ENCODE measurements at regions not wholly inside any gene's neighbourhood (a gene's known extent, or its start where the extent isn't known, plus 50 kb on each side); places are given as distances from the start of the nearest gene placed in this dataset.

GRCh38 chr6:74939721-74940620 is 265.9 kb downstream of the COL12A1 start:
- TF ChIP-seq POLR2A (IDR thresholded peaks at IDR 0.05): no peak
- TF ChIP-seq, protein P1, sequence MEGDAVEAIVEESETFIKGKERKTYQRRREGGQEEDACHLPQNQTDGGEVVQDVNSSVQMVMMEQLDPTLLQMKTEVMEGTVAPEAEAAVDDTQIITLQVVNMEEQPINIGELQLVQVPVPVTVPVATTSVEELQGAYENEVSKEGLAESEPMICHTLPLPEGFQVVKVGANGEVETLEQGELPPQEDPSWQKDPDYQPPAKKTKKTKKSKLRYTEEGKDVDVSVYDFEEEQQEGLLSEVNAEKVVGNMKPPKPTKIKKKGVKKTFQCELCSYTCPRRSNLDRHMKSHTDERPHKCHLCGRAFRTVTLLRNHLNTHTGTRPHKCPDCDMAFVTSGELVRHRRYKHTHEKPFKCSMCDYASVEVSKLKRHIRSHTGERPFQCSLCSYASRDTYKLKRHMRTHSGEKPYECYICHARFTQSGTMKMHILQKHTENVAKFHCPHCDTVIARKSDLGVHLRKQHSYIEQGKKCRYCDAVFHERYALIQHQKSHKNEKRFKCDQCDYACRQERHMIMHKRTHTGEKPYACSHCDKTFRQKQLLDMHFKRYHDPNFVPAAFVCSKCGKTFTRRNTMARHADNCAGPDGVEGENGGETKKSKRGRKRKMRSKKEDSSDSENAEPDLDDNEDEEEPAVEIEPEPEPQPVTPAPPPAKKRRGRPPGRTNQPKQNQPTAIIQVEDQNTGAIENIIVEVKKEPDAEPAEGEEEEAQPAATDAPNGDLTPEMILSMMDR (IDR thresholded peaks at IDR 0.05): no peak
